NCI-H2081 (cell line): ENCODE measurements at regions not wholly inside any gene's neighbourhood (a gene's known extent, or its start where the extent isn't known, plus 50 kb on each side); places are given as distances from the start of the nearest gene placed in this dataset.
"Not testable (repeated sequence)": the region's sequence is repeated elsewhere in the genome, so short reads cannot be mapped to it uniquely, and the experiment has no call there.

Experiments used
- DNase-seq, 2 experiments: peaks; one replicate each; lab custom pipeline; 2025; lab: John Stamatoyannopoulos, UW

DNA sequence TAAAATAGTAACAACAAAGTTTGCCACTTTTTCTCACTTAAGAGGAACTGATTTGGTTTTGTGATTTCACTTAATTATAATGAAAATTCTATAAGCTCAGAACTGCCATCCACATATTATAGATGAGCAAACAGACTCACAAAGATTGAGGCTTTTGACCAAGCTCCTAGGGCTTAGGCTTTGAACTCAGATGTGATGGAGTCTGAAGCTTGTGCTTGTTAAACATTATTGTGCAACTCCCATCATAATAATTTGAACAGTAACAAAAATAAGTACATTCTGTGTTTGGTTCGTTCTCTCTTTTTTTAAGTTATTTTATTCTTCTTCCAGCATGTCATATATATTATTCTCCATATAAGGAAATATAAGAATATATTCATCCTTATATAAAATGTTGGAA, 403.4 kb downstream of the PTPRC start:
- DNase-seq, result no peak

DNA sequence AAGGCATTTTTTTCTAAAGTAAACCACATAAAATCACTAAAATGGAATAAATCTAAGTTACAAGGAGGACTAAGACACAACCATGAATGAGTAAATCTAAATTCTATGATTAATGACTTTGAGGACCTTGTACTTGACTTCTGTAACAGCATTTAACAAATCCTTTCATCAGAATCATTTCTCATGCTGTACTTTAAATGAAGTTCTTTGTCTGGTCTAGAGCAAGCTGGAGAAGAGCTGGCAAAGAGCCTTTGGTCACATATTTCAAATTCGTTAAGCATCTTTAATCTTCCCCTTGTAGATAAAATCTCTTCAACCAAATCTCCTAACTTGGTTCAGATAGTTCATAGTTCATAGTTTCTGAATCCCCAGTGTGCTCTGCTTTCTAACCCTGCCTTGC, 405.4 kb downstream of the PTPRC start:
- DNase-seq, result no peak

GRCh38 chr1:199046618-199047017, 407.8 kb downstream of the PTPRC start:
- DNase-seq, result no peak

GRCh38 chr1:199054694-199055093, 415.9 kb downstream of the PTPRC start:
- DNase-seq, result no peak

DNA sequence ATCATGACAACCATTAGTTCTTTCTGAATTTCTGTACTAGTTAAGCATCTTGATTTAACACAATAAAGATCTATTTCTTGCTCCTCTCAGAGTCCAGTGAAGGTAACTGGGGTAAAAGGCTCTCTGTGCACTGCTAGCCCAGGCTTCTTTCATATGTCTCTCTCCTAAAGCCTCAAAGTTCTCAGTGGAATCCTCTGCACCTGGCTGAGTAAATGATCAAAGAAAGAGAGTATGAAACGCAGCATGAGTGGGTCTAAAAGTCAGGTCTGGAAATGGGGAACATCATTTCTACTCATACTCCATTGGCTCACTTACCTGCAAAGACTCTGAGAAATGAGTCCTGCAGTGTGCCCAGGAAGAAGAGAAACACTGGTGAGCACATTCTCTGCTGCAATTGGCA, 418.5 kb downstream of the PTPRC start:
- no peak for DNase-seq

DNA sequence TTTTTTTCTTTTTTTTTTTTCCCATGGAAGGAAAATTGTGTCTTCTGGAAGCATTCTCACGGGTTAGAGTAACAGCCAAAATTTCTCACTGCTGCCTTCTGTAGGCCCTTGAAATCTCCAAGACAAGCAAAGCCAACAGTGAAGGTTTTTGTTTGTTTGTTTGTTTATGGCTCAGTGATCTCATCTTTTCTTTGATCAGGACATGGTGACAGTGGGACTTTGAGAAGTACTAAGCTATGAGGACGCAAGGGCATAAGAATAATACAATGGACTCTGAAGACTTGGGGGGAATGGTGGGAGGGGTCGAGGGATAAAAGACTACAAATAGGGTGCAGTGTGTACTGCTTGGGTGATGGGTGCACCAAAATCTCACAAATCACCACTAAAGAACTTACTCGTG, 419.4 kb downstream of the PTPRC start:
- DNase-seq, result no peak

DNA sequence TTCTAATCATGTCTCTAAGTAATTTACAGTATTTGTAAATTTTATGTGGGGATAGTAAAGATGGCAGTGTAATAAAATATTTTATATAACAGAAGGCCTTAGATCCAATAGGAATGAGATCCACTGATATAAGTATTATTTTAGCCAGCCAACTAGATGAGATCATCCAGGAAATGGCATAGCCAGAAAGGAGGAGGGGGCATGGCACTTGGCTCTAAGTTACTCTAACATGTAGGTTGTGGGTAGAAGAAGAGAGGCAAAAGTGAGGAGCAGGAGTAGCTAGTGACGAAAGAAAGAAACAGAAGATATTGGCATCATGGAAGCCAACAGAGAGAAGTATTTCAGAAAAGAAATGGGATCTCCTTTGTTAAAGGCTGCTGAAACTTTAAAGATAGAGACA, 426.1 kb downstream of the PTPRC start:
- no peak for DNase-seq

DNA sequence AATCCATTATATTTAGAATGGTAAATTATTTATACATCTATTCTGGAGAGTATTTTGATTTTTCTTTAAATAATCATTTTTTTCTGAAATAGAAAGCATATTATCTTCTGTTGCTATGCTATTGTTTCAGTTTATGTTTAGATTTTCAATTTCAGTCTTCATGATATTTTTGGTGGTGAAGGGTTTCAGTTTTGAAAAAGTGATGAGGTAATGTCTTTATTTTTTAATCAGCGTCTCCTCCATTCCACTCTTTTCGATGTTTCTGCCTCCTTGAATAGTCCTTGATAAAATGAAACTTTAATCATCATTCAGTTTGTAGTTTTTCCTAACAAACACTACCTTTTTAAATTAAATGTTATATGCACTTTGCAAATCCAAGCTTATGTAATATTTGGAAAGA, 428.6 kb downstream of the PTPRC start:
- no peak for DNase-seq

DNA sequence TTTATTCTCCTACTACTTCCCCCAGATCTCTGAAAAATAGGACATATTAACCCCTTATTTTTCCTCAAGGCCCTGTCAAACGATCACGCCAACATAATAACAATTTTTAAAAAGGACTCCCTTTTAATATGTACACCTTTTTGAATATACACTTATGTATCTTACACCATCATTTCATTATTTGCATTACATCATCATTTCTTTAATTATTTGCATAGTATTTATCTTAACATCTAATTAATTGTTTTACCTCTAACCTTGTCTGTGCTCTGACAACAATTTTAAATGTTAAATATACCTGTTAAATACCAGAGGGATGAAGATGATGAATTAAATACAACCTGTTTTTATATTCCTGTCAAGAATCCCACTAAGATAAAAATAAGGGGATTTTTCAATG, 432.2 kb downstream of the PTPRC start:
- DNase-seq, result no peak

- no peak for DNase-seq
Measured at GRCh38 chr1:199073166-199073565, 434.3 kb downstream of the PTPRC start.

DNA sequence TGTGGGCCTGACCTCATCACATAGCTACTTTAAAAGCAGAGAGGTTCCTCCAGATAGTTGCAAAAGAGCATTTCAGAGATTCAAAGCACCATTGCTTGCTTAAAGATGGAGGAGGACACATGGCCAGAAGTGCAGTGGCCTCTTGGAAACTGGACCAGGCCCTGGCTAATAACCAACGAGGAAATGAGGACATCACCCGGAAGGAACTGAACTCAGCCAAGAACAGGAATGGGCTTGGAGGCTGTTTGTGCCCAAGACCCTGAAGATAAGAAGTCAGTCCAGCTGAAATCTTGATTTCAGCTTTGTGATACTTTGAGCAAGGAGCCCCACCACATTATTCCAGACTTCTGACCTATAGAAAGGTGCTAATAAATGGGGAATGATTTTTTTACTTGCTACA, 437.0 kb downstream of the PTPRC start:
- no peak for DNase-seq

GRCh38 chr1:199079994-199080393, 441.2 kb downstream of the PTPRC start:
- no peak for DNase-seq

GRCh38 chr1:199081739-199082138, 442.9 kb downstream of the PTPRC start:
- DNase-seq, result no peak

GRCh38 chr1:199082778-199083389, 444.0 kb downstream of the PTPRC start:
- DNase-seq, result no peak

GRCh38 chr1:199083680-199084079, 444.8 kb downstream of the PTPRC start:
- no peak for DNase-seq

GRCh38 chr1:199084293-199084692, 445.5 kb downstream of the PTPRC start:
- DNase-seq, result no peak

GRCh38 chr1:199085903-199086302, 447.1 kb downstream of the PTPRC start:
- DNase-seq, result no peak

DNA sequence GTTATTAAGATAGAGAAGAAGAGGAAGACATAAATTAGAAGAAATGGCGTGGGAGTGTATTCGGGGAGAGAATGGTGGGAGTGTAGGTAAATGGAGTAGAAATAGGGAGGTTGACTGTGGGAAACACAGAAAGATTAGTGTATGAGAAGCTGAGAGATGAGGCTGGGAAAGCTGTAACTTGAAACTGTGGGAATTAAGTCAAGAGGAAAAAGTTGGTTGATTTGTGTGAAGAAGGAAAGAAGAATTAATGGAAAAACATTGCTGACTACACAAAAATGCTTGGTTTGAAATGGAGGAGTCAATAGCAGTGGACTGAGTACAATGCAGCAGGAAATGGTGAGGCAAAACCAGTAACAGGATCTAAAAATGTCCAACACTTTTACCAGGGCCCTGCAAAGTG, 448.3 kb downstream of the PTPRC start:
- DNase-seq, result no peak

GRCh38 chr1:199089393-199090122, 450.7 kb downstream of the PTPRC start:
- no peak for DNase-seq

- DNase-seq, result not testable (repeated sequence)
Measured at GRCh38 chr1:199095628-199096027, 456.8 kb downstream of the PTPRC start.

GRCh38 chr1:199096591-199096990, 457.8 kb downstream of the PTPRC start:
- no peak for DNase-seq

DNA sequence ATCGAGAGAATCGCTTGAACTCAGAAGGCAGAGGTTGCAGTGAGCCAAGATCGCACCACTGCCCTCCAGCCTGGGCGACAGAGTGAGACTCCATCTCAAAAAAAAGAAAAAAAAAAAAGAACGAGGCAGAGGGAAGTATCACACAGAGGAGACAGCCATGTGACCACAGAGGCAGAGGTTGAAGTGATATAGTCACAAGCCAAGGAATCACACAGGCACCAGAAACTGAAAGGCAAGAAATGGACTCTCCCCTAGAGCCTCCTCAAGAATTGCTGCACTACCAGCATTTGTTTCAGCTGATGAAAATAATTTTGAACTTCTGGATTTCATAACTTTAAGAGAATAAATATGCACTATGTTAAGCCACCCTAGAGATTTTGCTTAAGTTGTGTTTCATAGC, 459.6 kb downstream of the PTPRC start:
- DNase-seq, result no peak

DNA sequence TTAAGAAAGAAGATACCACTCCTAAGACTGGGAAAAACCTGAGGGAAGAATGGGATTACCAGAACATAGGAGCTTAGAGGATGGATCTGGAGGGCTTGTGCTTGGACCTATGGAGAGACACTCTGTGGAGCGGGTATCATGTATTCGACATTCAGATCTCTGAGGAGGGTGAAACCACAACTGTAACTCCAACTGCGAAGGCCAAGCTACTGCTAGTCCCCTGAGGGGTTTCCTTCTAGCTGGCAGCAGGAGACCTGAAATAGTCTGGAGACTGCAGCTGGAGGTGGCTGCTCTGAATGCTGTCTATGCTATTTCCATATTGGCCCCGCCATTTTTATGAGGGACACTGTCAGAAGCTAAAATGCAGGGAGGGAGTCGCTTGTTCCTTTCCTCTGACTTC, 462.3 kb downstream of the PTPRC start:
- no peak for DNase-seq

DNA sequence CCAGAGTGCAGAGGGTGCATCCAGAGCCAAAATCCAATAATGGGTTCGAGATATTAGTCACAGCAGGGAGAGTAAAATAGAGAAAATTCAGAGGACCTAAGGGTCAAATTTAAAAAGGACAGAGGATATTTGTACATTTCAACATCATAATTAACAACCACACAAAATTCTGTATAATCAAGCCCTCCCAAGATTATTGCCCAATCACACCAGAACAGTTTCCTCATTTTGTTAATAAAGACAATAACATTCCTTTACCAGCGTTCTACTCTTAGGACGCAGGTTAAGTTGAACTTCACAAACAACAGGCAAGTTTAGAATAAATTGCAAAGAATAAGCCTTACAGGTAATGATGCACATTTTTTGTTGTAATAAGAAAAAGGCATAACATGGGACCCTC, 462.8 kb downstream of the PTPRC start:
- no peak for DNase-seq
